Dendritic cell treated with granulocyte-macrophage colony-stimulating factor and Interleukin-4, amounts not matched to agents 40 ng/mL and 50 ng/mL, for 4 days (primary cell): ENCODE measurements at regions not wholly inside any gene's neighbourhood (a gene's known extent, or its start where the extent isn't known, plus 50 kb on each side); places are given as distances from the start of the nearest gene placed in this dataset.

Source experiments
- H3K27ac Mint-ChIP-seq: one replicate; pipeline ENCODE4 v1.8.0; 2022; ENCODE audit warnings: mild to moderate bottlenecking, mixed read lengths
- H3K27me3 Mint-ChIP-seq: one replicate; pipeline ENCODE4 v1.8.0; 2022; ENCODE audit warnings: mild to moderate bottlenecking, mixed read lengths
- H3K36me3 Mint-ChIP-seq: one replicate; pipeline ENCODE4 v1.8.0; 2022; ENCODE audit warnings: low read depth, mixed read lengths
- H3K4me1 Mint-ChIP-seq: one replicate; pipeline ENCODE4 v1.8.0; 2022; ENCODE audit warnings: low read depth, mixed read lengths
- H3K4me3 Mint-ChIP-seq: one replicate; pipeline ENCODE4 v1.8.0; 2022; ENCODE audit warnings: mild to moderate bottlenecking, moderate library complexity, mixed read lengths
- H3K9me3 Mint-ChIP-seq: one replicate; pipeline ENCODE4 v1.8.0; 2022; ENCODE audit warnings: mixed read lengths
- intact Hi-C: fragments of 100-400 bp; cut with micrococcal nuclease; formaldehyde crosslinking; loops from one replicate; pipeline ENCODE4 v1.15.0; 2022

DNA sequence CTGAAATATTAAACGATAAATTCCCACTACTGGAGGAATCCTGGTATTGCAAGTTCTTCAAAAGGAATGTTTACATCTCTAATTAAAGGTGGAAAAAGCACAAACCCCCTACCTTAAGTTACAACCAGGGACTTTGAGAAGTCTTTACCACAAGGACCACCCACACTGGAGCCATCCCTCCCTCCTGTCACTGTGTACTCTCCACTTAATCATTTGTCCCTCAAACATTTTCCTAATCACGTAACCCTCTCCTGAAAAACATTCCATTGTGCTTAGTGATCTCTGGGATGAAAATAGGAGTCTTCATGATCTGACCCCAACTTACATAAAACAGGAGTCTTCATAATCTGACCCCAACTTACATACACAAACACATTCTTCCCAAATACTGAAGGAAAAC, 85.7 kb downstream of the SUCLG1 start:
- Mint-ChIP-seq H3K27ac (no peak overlapping the region), H3K4me3 (no peak overlapping the region), H3K4me1 (no peaks in the 10 kb centered on the region), H3K27me3 (no peaks in the 10 kb centered on the region), H3K9me3 (no peaks in the 10 kb centered on the region), H3K36me3 (no peaks in the 10 kb centered on the region)
- intact Hi-C loops: no loop called here

DNA sequence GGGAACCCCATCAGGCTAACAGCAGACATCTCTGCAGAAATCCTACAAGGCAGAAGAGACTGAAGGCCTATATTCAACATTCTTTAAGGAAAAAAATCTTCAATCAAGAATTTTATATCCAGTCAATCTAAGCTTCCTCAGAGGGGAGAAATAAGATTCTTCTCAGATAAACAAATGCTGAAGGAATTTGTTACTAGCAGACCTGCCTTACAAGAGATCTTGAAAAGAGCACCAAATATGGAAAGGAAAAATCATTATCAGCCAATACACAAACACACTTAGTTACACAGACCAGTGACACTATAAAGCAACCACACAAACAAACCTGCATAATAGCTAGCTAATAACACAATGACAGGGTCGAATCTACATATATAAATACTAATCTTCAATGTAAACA, 96.5 kb downstream of the SUCLG1 start:
- intact Hi-C loops: no loop called here
- Mint-ChIP-seq H3K9me3 (peaks cover 46% of the 10 kb centered on the region), H3K27me3 (no peaks in the 10 kb centered on the region), H3K4me1 (no peaks in the 10 kb centered on the region), H3K4me3 (no peak overlapping the region), H3K27ac (no peak overlapping the region), H3K36me3 (no peaks in the 10 kb centered on the region)

GRCh38 chr2:84338069-84338468, 121.0 kb downstream of the SUCLG1 start:
- Mint-ChIP-seq H3K27ac (no peak overlapping the region), H3K4me3 (no peak overlapping the region), H3K27me3 (no peaks in the 10 kb centered on the region), H3K36me3 (no peaks in the 10 kb centered on the region), H3K4me1 (no peaks in the 10 kb centered on the region), H3K9me3 (no peaks in the 10 kb centered on the region)
- intact Hi-C loops: no loop called here

GRCh38 chr2:84327645-84328249, 131.3 kb downstream of the SUCLG1 start:
- intact Hi-C loops: no loop called here
- Mint-ChIP-seq H3K9me3 (no peaks in the 10 kb centered on the region), H3K4me1 (no peaks in the 10 kb centered on the region), H3K27ac (no peak overlapping the region), H3K27me3 (peaks cover 1% of the 10 kb centered on the region), H3K36me3 (no peaks in the 10 kb centered on the region), H3K4me3 (no peak overlapping the region)

DNA sequence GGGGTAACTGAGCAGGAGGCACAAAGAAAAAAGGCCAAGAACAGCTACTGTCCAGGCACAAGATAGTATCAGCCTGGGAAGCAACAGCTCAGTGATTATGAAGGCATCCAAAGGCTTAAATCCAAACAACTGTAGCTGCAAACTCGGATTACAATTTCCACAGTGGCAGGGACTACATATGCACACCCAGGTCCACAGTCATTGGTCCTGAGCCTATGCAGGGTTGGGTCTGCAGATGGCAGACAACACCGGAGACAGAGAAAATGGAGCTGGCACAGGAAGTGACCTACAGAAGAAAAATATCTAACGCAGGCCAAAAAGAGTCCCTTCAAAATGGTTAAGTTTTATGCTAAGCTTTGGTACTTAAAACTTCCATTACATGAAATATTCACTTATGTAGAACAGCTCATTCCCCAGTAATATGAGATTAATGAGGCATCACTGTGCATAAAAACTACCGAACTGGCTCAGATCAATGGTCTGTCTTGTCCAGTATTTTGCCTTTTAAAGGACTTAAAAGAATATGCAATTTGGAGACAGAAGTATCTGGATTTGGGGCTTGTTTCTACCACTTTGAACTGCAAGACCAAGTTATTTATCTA, 132.1 kb downstream of the SUCLG1 start:
- Mint-ChIP-seq H3K4me3 (no peak overlapping the region), H3K9me3 (no peaks in the 10 kb centered on the region), H3K27me3 (peaks cover 1% of the 10 kb centered on the region), H3K4me1 (no peaks in the 10 kb centered on the region), H3K27ac (no peak overlapping the region), H3K36me3 (no peaks in the 10 kb centered on the region)
- intact Hi-C loops: no loop called here

- Mint-ChIP-seq H3K36me3 (no peaks in the 10 kb centered on the region), H3K4me3 (no peak overlapping the region), H3K27me3 (peaks cover 1% of the 10 kb centered on the region), H3K27ac (no peak overlapping the region), H3K9me3 (no peaks in the 10 kb centered on the region), H3K4me1 (no peaks in the 10 kb centered on the region)
- intact Hi-C loops: no loop called here
These were observed 135.2 kb downstream of the SUCLG1 start for GRCh38 chr2:84323890-84324289.

DNA sequence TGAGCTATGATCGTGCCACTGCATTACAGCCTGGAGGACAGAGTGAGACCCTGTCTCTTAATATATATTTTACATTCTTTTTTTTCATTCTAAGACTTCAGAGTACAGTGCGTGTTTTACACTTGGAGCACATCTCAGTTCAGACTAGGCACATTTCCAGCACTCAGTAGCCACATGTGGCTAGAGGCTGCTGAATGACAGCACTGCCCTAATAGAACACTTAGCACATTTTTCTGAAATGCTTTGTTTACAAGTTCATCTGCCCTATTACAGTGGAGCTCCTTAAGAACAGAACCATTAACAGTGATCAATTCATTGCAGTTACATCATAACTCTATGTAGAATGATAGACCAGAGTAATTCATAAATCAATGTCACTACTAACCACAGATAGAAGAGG, 138.1 kb downstream of the SUCLG1 start:
- H3K27me3 Mint-ChIP-seq: peaks cover 1% of the 10 kb centered on the region

DNA sequence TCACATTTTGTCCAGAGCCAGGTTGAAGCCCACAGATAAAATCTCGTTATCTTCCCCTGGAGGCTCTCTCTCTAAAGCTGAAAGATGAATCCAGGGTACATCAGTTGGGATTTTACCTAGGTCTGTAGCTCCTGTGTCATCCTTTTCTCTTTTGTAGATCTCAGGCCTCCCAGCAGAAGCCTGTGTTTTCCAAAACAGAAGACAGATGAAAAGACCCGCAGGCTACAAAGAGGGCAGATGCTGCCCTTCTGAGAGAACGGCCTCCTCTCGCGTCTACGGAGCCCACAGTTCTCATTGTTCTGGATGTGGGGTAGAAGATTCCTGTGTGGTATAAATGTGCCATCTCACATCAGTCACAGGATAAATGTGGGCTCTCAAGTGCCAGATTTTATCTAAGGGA, 139.5 kb downstream of the SUCLG1 start:
- H3K4me1 Mint-ChIP-seq: peaks cover 4% of the 10 kb centered on the region

More for the DNA sequence above, 138.1 kb downstream of the SUCLG1 start:
- H3K27ac Mint-ChIP-seq: no peak overlapping the region
- H3K4me1 Mint-ChIP-seq: no peaks in the 10 kb centered on the region
- H3K9me3 Mint-ChIP-seq: no peaks in the 10 kb centered on the region
- H3K36me3 Mint-ChIP-seq: no peaks in the 10 kb centered on the region
- no peak overlapping the region for H3K4me3 Mint-ChIP-seq
- intact Hi-C loops: no loop called here

GRCh38 chr2:84317135-84317534, 141.9 kb downstream of the SUCLG1 start:
- no peak overlapping the region for H3K4me3 Mint-ChIP-seq
- no peaks in the 10 kb centered on the region for H3K36me3 Mint-ChIP-seq
- no peaks in the 10 kb centered on the region for H3K9me3 Mint-ChIP-seq
- H3K27ac Mint-ChIP-seq: no peak overlapping the region
- intact Hi-C loops: no loop called here
- H3K27me3 Mint-ChIP-seq: no peaks in the 10 kb centered on the region
- peaks cover 5% of the 10 kb centered on the region for H3K4me1 Mint-ChIP-seq

More for the DNA sequence above, 139.5 kb downstream of the SUCLG1 start:
- Mint-ChIP-seq H3K4me3 (no peak overlapping the region), H3K9me3 (no peaks in the 10 kb centered on the region), H3K27me3 (peaks cover 1% of the 10 kb centered on the region), H3K27ac (no peak overlapping the region), H3K36me3 (no peaks in the 10 kb centered on the region)
- intact Hi-C loops: no loop called here

DNA sequence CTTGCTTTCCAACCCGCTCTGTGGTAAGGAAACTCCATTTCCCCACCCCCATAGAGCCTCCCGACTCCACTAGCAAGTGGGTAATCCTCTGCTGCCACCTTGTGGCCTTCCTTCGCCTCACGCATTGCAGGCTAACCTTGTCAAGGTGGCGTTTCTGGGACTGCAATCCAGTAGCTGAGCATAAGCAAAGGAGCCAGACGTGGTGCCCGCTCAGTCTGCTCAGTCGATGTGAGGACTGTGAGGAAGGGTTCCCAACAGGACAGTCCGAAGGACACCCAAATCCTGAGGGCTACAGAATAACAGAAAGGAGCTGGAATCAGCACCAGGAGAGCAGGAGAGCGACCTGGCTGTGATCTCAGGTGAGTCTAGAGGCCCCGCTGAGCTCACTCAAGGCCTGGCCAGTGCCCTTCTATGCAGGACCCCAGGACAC, 144.2 kb downstream of the SUCLG1 start:
- intact Hi-C loops: loop anchor here (1.0 kb wide), 1 partner anchor 293 kb away; no protein-coding TSS in a partner anchor
- no peaks in the 10 kb centered on the region for H3K36me3 Mint-ChIP-seq
- no peak overlapping the region for H3K27ac Mint-ChIP-seq
- no peak overlapping the region for H3K4me3 Mint-ChIP-seq
- no peaks in the 10 kb centered on the region for H3K27me3 Mint-ChIP-seq
- peaks cover 5% of the 10 kb centered on the region for H3K4me1 Mint-ChIP-seq
- no peaks in the 10 kb centered on the region for H3K9me3 Mint-ChIP-seq

- Mint-ChIP-seq H3K4me1 (peaks cover 5% of the 10 kb centered on the region), H3K36me3 (no peaks in the 10 kb centered on the region)
- intact Hi-C loops: loop anchor here (1.0 kb wide), 1 partner anchor 292 kb away; no protein-coding TSS in a partner anchor
These were observed 144.8 kb downstream of the SUCLG1 start for GRCh38 chr2:84314250-84314649.

GRCh38 chr2:84309281-84309680, 149.8 kb downstream of the SUCLG1 start:
- H3K27me3 Mint-ChIP-seq: no peaks in the 10 kb centered on the region
- H3K27ac Mint-ChIP-seq: no peak overlapping the region
- no peaks in the 10 kb centered on the region for H3K36me3 Mint-ChIP-seq
- H3K9me3 Mint-ChIP-seq: peaks cover 24% of the 10 kb centered on the region
- no peaks in the 10 kb centered on the region for H3K4me1 Mint-ChIP-seq
- intact Hi-C loops: no loop called here
- no peak overlapping the region for H3K4me3 Mint-ChIP-seq

More at GRCh38 chr2:84314250-84314649, 144.8 kb downstream of the SUCLG1 start:
- no peak overlapping the region for H3K27ac Mint-ChIP-seq
- H3K9me3 Mint-ChIP-seq: no peaks in the 10 kb centered on the region
- H3K27me3 Mint-ChIP-seq: no peaks in the 10 kb centered on the region
- H3K4me3 Mint-ChIP-seq: no peak overlapping the region

DNA sequence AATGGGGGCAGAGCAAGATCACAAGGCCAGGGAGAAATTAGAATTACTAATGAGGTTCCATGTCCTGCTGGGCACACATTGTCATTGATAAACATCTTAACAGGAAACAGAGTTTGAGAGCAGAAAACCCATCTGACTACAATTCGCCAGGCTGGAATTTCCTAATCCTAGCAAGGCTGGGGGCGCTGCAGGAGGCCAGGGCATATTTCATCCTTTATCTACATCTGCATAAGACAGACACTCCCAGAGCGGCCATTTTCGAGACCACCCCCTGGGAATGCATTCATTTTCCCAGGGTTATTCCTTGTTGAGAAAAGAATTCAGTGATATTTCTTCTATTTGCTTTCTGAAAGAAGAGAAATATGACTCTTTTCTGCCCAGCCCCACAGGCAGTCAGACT, 152.7 kb downstream of the SUCLG1 start:
- Mint-ChIP-seq H3K4me1 (no peaks in the 10 kb centered on the region), H3K9me3 (peaks cover 24% of the 10 kb centered on the region), H3K27ac (no peak overlapping the region), H3K36me3 (no peaks in the 10 kb centered on the region), H3K27me3 (no peaks in the 10 kb centered on the region), H3K4me3 (no peak overlapping the region)
- intact Hi-C loops: no loop called here

- H3K36me3 Mint-ChIP-seq: no peaks in the 10 kb centered on the region
These were observed 156.3 kb downstream of the SUCLG1 start for GRCh38 chr2:84302513-84303412.

More at GRCh38 chr2:84302513-84303412, 156.3 kb downstream of the SUCLG1 start:
- intact Hi-C loops: no loop called here
- Mint-ChIP-seq H3K4me1 (no peaks in the 10 kb centered on the region), H3K27ac (no peak overlapping the region), H3K9me3 (peaks cover 24% of the 10 kb centered on the region), H3K27me3 (no peaks in the 10 kb centered on the region), H3K4me3 (no peak overlapping the region)
